Panc1 (cell line): ENCODE measurements at regions not wholly inside any gene's neighbourhood (a gene's known extent, or its start where the extent isn't known, plus 50 kb on each side); places are given as distances from the start of the nearest gene placed in this dataset.

Experiments used
- CTCF ChIP-seq: fragments of 450-650 bp; IDR thresholded peaks from 2 replicates; pipeline ENCODE4 v1.5.1; 2017; ENCODE audit warnings: mild to moderate bottlenecking
- POLR2AphosphoS5 ChIP-seq: IDR thresholded peaks from 2 replicates; pipeline ENCODE4 v1.6.1; 2012; ENCODE audit warnings: mild to moderate bottlenecking, low read depth, low read length, moderate library complexity
- REST ChIP-seq, 2 experiments: IDR thresholded peaks; 2 replicates each; pipeline ENCODE4 v1.6.1; 2011 to 2012; ENCODE audit warnings: low read depth in 2 of 2, control low read depth in 1 of 2, low read length in 1 of 2, mild to moderate bottlenecking in 1 of 2, moderate library complexity in 1 of 2; ENCODE audit not compliant: insufficient read depth in 1 of 2
- TCF7L2 ChIP-seq: IDR thresholded peaks from 2 replicates; pipeline ENCODE4 v1.6.1; 2011; ENCODE audit warnings: mild to moderate bottlenecking, low read depth, low read length, inconsistent platforms

GRCh38 chr21:23664193-23664694 is 1943.0 kb downstream of the MRPL39 start:
- TF ChIP-seq CTCF (no peak), REST (IDR thresholded peaks at IDR 0.05; ENCODE audit: insufficient read depth in 1 of 2, low read depth in 2 of 2, low read length in 1 of 2) (no peak), POLR2AphosphoS5 (no peak), TCF7L2 (no peak)
